Body of pancreas (tissue), 4 donors: ENCODE measurements at regions not wholly inside any gene's neighbourhood (a gene's known extent, or its start where the extent isn't known, plus 50 kb on each side); places are given as distances from the start of the nearest gene placed in this dataset.
A peak's percentile ranks its signal among the peaks of the same experiment; 100 is the strongest.

Source experiments
- ATAC-seq: fragments of 150-250 bp; one replicate; pipeline ENCODE4 v1.9.1; 2016
- DNase-seq, 4 donors: peaks; one replicate each; pipeline ENCODE4 v3.0.0-alpha.2; 2019
- H3K27ac ChIP-seq, 4 donors: fragments of 200-600 bp; sonication (generic); 1 replicate in 3 of 4; 2 replicates in 1 of 4; pipeline versions ENCODE4 v1.5.1 to v1.6.1; 2016 to 2019; ENCODE audit warnings: mild to moderate bottlenecking in 1 of 4, mixed read lengths in 1 of 4, moderate library complexity in 1 of 4
- H3K27me3 ChIP-seq, 2 donors: fragments of 200-600 bp; sonication (generic); one replicate each; pipeline ENCODE4 v1.6.0; 2016; ENCODE audit warnings: mild to moderate bottlenecking in 1 of 2
- H3K36me3 ChIP-seq, 2 donors: fragments of 200-600 bp; sonication (generic); replicated peaks in 1 of 2; 2 replicates each; pipeline ENCODE4 v1.5.1; 2016; ENCODE audit warnings: low read depth in 2 of 2; ENCODE audit not compliant: insufficient read depth in 1 of 2
- H3K4me1 ChIP-seq: fragments of 200-600 bp; sonication (generic); one replicate; pipeline ENCODE4 v1.6.0; 2016
- H3K4me3 ChIP-seq, 2 donors: fragments of 200-600 bp; sonication (generic); 1 replicate in 1 of 2; 2 replicates in 1 of 2; pipeline ENCODE4 v1.5.1; 2016 to 2019
- H3K9me3 ChIP-seq, 3 donors: fragments of 200-600 bp; sonication (generic); 1 replicate in 2 of 3; 2 replicates in 1 of 3; pipeline ENCODE4 v1.5.1; 2016
- CTCF ChIP-seq, 7 experiments: fragments of 450-650 bp in 4 of 7; fragments of 200-600 bp in 3 of 7; sonication (generic) in 3 of 7; IDR thresholded peaks; one replicate each; pipeline ENCODE4 v1.5.1; 2016 to 2019; ENCODE audit warnings: antibody characterized with exemption in 7 of 7
- POLR2A ChIP-seq, 3 donors: fragments of 450-650 bp; IDR thresholded peaks; one replicate each; pipeline ENCODE4 v1.6.1; 2016; ENCODE audit warnings: antibody characterized with exemption in 3 of 3, mild to moderate bottlenecking in 2 of 3
- WGBS, 2 donors: methylation state at CpG; one replicate each; pipeline ENCODE4 v1.1.5; 2017; 5-methylcytosine and 5-hydroxymethylcytosine counted together
- intact Hi-C: fragments of 100-400 bp; cut with DNase I; formaldehyde crosslinking; loops from one replicate; pipeline ENCODE4 v1.15.1; 2023

- Histone ChIP-seq H3K27me3 (no peaks in the 10 kb centered on the region), H3K4me3 (no peak overlapping the region), H3K27ac (peak overlapping the region in 1 of 4 donors; percentile 44), H3K36me3 (no peaks in the 10 kb centered on the region), H3K4me1 (peaks cover 14% of the 10 kb centered on the region), H3K9me3 (no peaks in the 10 kb centered on the region)
- WGBS, 2 donors, result 53 to 60% methylated on average over 3 of the region's 3 CpGs
- no peak for TF ChIP-seq POLR2A (IDR thresholded peaks at IDR 0.05)
- TF ChIP-seq CTCF (IDR thresholded peaks at IDR 0.05), result peak in 2 of 7 experiments; percentile 6 to 40
- peak in 1 of 4 donors; percentile 19 for DNase-seq
- peak; percentile 74 for ATAC-seq
- intact Hi-C loops, result no loop called here
Observed at GRCh38 chr14:55832122-55832911, 252.3 kb downstream of the KTN1 start.

GRCh38 chr14:55832974-55833373 is 253.0 kb downstream of the KTN1 start:
- intact Hi-C loops, result no loop called here

GRCh38 chr14:55834390-55834789 is 254.4 kb downstream of the KTN1 start:
- intact Hi-C loops, result no loop called here
- Histone ChIP-seq H3K36me3 (no peaks in the 10 kb centered on the region), H3K4me1 (peaks cover 14% of the 10 kb centered on the region), H3K27me3 (no peaks in the 10 kb centered on the region), H3K27ac (no peak overlapping the region), H3K4me3 (no peak overlapping the region), H3K9me3 (no peaks in the 10 kb centered on the region)
- WGBS, 2 donors, result 69% methylated on average over 2 of the region's 2 CpGs
- DNase-seq (no peak), ATAC-seq (no peak)
- no peak for TF ChIP-seq POLR2A (IDR thresholded peaks at IDR 0.05)
- TF ChIP-seq CTCF (IDR thresholded peaks at IDR 0.05), result no peak

More at GRCh38 chr14:55832974-55833373, 253.0 kb downstream of the KTN1 start:
- TF ChIP-seq CTCF (IDR thresholded peaks at IDR 0.05) (no peak), POLR2A (IDR thresholded peaks at IDR 0.05) (no peak)
- H3K36me3 ChIP-seq, result no peaks in the 10 kb centered on the region
- H3K27me3 ChIP-seq, result no peaks in the 10 kb centered on the region
- DNase-seq, result no peak
- WGBS, 2 donors, result 40 to 42% methylated on average over 1 of the region's 1 CpG
- H3K9me3 ChIP-seq, result no peaks in the 10 kb centered on the region
- H3K4me1 ChIP-seq, result peaks cover 14% of the 10 kb centered on the region
- H3K4me3 ChIP-seq, result no peak overlapping the region
- no peak overlapping the region for H3K27ac ChIP-seq
- ATAC-seq, result no peak

- TF ChIP-seq CTCF (IDR thresholded peaks at IDR 0.05) (no peak), POLR2A (IDR thresholded peaks at IDR 0.05) (no peak)
- Histone ChIP-seq H3K27ac (no peak overlapping the region), H3K36me3 (no peaks in the 10 kb centered on the region), H3K27me3 (no peaks in the 10 kb centered on the region), H3K4me1 (peaks cover 14% of the 10 kb centered on the region), H3K9me3 (no peaks in the 10 kb centered on the region), H3K4me3 (no peak overlapping the region)
- ATAC-seq (no peak), DNase-seq (no peak)
- intact Hi-C loops, result no loop called here
- 62% methylated on average over 3 of the region's 3 CpGs for WGBS, 2 donors
Observed at GRCh38 chr14:55835985-55836384, 256.0 kb downstream of the KTN1 start.

GRCh38 chr14:55837467-55837866 is 257.5 kb downstream of the KTN1 start:
- Histone ChIP-seq H3K27ac (no peak overlapping the region), H3K27me3 (no peaks in the 10 kb centered on the region), H3K4me3 (no peak overlapping the region), H3K4me1 (peaks cover 5% of the 10 kb centered on the region), H3K36me3 (no peaks in the 10 kb centered on the region), H3K9me3 (no peaks in the 10 kb centered on the region)
- 89 to 100% methylated on average over 1 of the region's 1 CpG for WGBS, 2 donors
- intact Hi-C loops, result no loop called here
- ATAC-seq (no peak), DNase-seq (no peak)
- no peak for TF ChIP-seq CTCF (IDR thresholded peaks at IDR 0.05)
- no peak for TF ChIP-seq POLR2A (IDR thresholded peaks at IDR 0.05)
